GM19351 (cell line): ENCODE measurements at regions not wholly inside any gene's neighbourhood (a gene's known extent, or its start where the extent isn't known, plus 50 kb on each side); places are given as distances from the start of the nearest gene placed in this dataset.
"Not testable (repeated sequence)": the region's sequence is repeated elsewhere in the genome, so short reads cannot be mapped to it uniquely, and the experiment has no call there.

ENCODE experiments used
- ATAC-seq: cut with Tn5 transposase; IDR thresholded peaks from one replicate; pipeline ENCODE4 v1.9.1; 2021; ENCODE audit warnings: mild to moderate bottlenecking, moderate library complexity; ENCODE audit not compliant: unreplicated experiment

- no peak for ATAC-seq
Observed at GRCh38 chr10:64528294-64529002, 1007.2 kb downstream of the REEP3 start.

GRCh38 chr10:64529003-64529350 lies 1007.8 kb downstream of the REEP3 start:
- no peak for ATAC-seq

- ATAC-seq, result no peak
Observed at GRCh38 chr10:64534616-64535015, 1013.4 kb downstream of the REEP3 start.

- no peak for ATAC-seq
Observed at GRCh38 chr10:64535131-64535867, 1014.1 kb downstream of the REEP3 start.

GRCh38 chr10:64537112-64537511 lies 1015.9 kb downstream of the REEP3 start:
- ATAC-seq, result no peak

GRCh38 chr10:64537928-64538327 lies 1016.7 kb downstream of the REEP3 start:
- ATAC-seq, result no peak

- ATAC-seq, result no peak
Observed at GRCh38 chr10:64546073-64546472, 1024.9 kb downstream of the REEP3 start.

- ATAC-seq, result no peak
Observed at GRCh38 chr10:64547168-64547567, 1026.0 kb downstream of the REEP3 start.

GRCh38 chr10:64555666-64556065 lies 1034.5 kb downstream of the REEP3 start:
- ATAC-seq, result no peak

GRCh38 chr10:64558094-64558835 lies 1037.1 kb downstream of the REEP3 start:
- no peak for ATAC-seq

- ATAC-seq, result no peak
Observed at GRCh38 chr10:64571056-64571455, 1049.9 kb downstream of the REEP3 start.

- no peak for ATAC-seq
Observed at GRCh38 chr10:64573623-64574325, 1052.6 kb downstream of the REEP3 start.

GRCh38 chr10:64574371-64574770 lies 1053.2 kb downstream of the REEP3 start:
- no peak for ATAC-seq

GRCh38 chr10:64576497-64576896 lies 1055.3 kb downstream of the REEP3 start:
- ATAC-seq, result no peak

- not testable (repeated sequence) for ATAC-seq
Observed at GRCh38 chr10:64578757-64579156, 1057.6 kb downstream of the REEP3 start.

GRCh38 chr10:64586934-64587503 lies 1065.8 kb downstream of the REEP3 start:
- no peak for ATAC-seq

- ATAC-seq, result no peak
Observed at GRCh38 chr10:64594072-64594471, 1072.9 kb downstream of the REEP3 start.

- ATAC-seq, result no peak
Observed at GRCh38 chr10:64598600-64598999, 1077.4 kb downstream of the REEP3 start.

GRCh38 chr10:64601298-64601697 lies 1080.1 kb downstream of the REEP3 start:
- no peak for ATAC-seq

- ATAC-seq, result no peak
Observed at GRCh38 chr10:64617085-64617484, 1095.9 kb downstream of the REEP3 start.

GRCh38 chr10:64619102-64619501 lies 1097.9 kb downstream of the REEP3 start:
- no peak for ATAC-seq
